22Rv1 (cell line): ENCODE measurements at regions not wholly inside any gene's neighbourhood (a gene's known extent, or its start where the extent isn't known, plus 50 kb on each side); places are given as distances from the start of the nearest gene placed in this dataset.

Source experiments
- ZFX ChIP-seq: fragments of 450-650 bp; IDR thresholded peaks from 2 replicates; pipeline ENCODE4 v1.6.1; 2017; ENCODE audit warnings: antibody characterized with exemption, borderline replicate concordance
- TF ChIP-seq, protein P1 (sequence below): fragments of 450-650 bp; IDR thresholded peaks from 2 replicates; pipeline ENCODE4 v1.5.1; 2017; ENCODE audit warnings: mild to moderate bottlenecking

DNA sequence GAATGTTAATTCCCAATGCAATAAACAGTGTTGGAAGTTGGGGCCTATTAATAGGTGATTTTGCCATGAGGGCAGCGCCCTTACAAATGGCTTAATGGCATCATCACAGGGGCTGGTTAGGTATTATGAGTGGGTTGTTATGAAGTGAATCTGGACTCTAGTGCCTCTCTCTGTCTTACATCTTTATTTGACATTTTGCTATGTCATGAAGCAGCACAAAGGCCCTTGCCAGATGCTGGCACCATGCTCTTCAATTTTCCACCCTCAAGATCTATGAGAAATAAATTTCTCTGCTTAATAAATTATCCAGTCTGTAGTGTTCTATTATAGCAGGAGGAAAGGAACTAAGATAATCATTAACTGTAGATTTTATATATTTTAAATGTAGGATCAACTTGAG, 1098.7 kb upstream of the NUDT12 start:
- TF ChIP-seq, protein P1, sequence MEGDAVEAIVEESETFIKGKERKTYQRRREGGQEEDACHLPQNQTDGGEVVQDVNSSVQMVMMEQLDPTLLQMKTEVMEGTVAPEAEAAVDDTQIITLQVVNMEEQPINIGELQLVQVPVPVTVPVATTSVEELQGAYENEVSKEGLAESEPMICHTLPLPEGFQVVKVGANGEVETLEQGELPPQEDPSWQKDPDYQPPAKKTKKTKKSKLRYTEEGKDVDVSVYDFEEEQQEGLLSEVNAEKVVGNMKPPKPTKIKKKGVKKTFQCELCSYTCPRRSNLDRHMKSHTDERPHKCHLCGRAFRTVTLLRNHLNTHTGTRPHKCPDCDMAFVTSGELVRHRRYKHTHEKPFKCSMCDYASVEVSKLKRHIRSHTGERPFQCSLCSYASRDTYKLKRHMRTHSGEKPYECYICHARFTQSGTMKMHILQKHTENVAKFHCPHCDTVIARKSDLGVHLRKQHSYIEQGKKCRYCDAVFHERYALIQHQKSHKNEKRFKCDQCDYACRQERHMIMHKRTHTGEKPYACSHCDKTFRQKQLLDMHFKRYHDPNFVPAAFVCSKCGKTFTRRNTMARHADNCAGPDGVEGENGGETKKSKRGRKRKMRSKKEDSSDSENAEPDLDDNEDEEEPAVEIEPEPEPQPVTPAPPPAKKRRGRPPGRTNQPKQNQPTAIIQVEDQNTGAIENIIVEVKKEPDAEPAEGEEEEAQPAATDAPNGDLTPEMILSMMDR = no peak
- no peak for TF ChIP-seq ZFX
